ENCODE measurements at regions not wholly inside any gene's neighbourhood (a gene's known extent, or its start where the extent isn't known, plus 50 kb on each side); places are given as distances from the start of the nearest gene placed in this dataset.

GRCh38 chr6:4665489-4666417 lies 110.5 kb upstream of the CDYL start:
- TF ChIP-seq, protein P1, sequence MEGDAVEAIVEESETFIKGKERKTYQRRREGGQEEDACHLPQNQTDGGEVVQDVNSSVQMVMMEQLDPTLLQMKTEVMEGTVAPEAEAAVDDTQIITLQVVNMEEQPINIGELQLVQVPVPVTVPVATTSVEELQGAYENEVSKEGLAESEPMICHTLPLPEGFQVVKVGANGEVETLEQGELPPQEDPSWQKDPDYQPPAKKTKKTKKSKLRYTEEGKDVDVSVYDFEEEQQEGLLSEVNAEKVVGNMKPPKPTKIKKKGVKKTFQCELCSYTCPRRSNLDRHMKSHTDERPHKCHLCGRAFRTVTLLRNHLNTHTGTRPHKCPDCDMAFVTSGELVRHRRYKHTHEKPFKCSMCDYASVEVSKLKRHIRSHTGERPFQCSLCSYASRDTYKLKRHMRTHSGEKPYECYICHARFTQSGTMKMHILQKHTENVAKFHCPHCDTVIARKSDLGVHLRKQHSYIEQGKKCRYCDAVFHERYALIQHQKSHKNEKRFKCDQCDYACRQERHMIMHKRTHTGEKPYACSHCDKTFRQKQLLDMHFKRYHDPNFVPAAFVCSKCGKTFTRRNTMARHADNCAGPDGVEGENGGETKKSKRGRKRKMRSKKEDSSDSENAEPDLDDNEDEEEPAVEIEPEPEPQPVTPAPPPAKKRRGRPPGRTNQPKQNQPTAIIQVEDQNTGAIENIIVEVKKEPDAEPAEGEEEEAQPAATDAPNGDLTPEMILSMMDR (IDR thresholded peaks at IDR 0.05), result no peak
- H3K36me3 Mint-ChIP-seq, result no peaks in the 10 kb centered on the region
- H3K27me3 ChIP-seq (ENCODE audit: control insufficient read depth, insufficient read depth, low read length), result no peaks in the 10 kb centered on the region
- ATAC-seq, result no peak
- no peak for DNase-seq
- WGBS (ENCODE audit: insufficient coverage), result 73% methylated on average over 7 of the region's 7 CpGs
- no peak overlapping the region for H3K4me3 Mint-ChIP-seq
- no peaks in the 10 kb centered on the region for H3K9me3 Mint-ChIP-seq
- peaks cover 2 to 11% of the 10 kb centered on the region in 2 donors for H3K27me3 Mint-ChIP-seq (ENCODE audit: low read depth in 2 of 2)
- H3K27ac Mint-ChIP-seq, result no peak overlapping the region
- H3K4me1 Mint-ChIP-seq, result no peaks in the 10 kb centered on the region
- no peaks in the 10 kb centered on the region for H3K9me3 ChIP-seq (ENCODE audit: control insufficient read depth, insufficient read depth, low read length)
- H3K4me3 ChIP-seq (ENCODE audit: low read length), result no peak overlapping the region
- no peak overlapping the region for H3K27ac ChIP-seq (ENCODE audit: low read length)
- intact Hi-C loops (cut with micrococcal nuclease), result no loop called here
- no peaks in the 10 kb centered on the region for H3K36me3 ChIP-seq (ENCODE audit: control insufficient read depth, insufficient read depth, low read length)
- H3K4me1 ChIP-seq (ENCODE audit: control insufficient read depth, insufficient read depth, low read length), result no peaks in the 10 kb centered on the region

DNA sequence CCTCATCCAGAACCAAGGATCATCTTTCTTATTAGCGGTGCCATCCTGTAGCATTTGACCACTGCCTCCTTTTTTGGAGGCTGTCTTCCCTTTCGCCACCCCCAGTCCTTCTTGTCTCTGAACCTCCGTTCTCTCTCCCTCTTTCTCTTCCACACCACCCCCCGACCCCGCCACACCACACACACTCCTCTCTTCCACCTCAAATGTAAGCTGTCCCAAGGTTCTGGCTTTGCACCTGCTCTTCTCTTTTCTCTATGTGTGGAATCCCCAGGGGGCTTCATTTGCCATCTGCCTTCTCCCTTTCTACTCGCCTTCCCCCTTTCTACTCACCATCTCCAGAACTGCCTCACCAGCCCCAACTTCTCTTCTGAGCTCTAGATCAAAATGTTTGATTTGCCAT lies 111.3 kb upstream of the CDYL start:
- 89% methylated on average over 6 of the region's 6 CpGs for WGBS (ENCODE audit: insufficient coverage)

GRCh38 chr6:4664117-4664626 lies 112.0 kb upstream of the CDYL start:
- DNase-seq, result no peak
- H3K27ac Mint-ChIP-seq, result no peak overlapping the region
- H3K27ac ChIP-seq (ENCODE audit: low read length), result no peak overlapping the region
- H3K36me3 ChIP-seq (ENCODE audit: control insufficient read depth, insufficient read depth, low read length), result no peaks in the 10 kb centered on the region
- no peaks in the 10 kb centered on the region for H3K9me3 Mint-ChIP-seq
- no peaks in the 10 kb centered on the region for H3K4me1 Mint-ChIP-seq
- peaks cover 2 to 11% of the 10 kb centered on the region in 2 donors for H3K27me3 Mint-ChIP-seq (ENCODE audit: low read depth in 2 of 2)
- no peaks in the 10 kb centered on the region for H3K9me3 ChIP-seq (ENCODE audit: control insufficient read depth, insufficient read depth, low read length)
- TF ChIP-seq, protein P1 (IDR thresholded peaks at IDR 0.05), result no peak
- H3K4me3 Mint-ChIP-seq, result no peak overlapping the region
- ATAC-seq, result no peak
- no peaks in the 10 kb centered on the region for H3K27me3 ChIP-seq (ENCODE audit: control insufficient read depth, insufficient read depth, low read length)
- intact Hi-C loops (cut with micrococcal nuclease), result no loop called here
- no peak overlapping the region for H3K4me3 ChIP-seq (ENCODE audit: low read length)
- WGBS (ENCODE audit: insufficient coverage), result 85% methylated on average over 6 of the region's 7 CpGs
- no peaks in the 10 kb centered on the region for H3K4me1 ChIP-seq (ENCODE audit: control insufficient read depth, insufficient read depth, low read length)
- no peaks in the 10 kb centered on the region for H3K36me3 Mint-ChIP-seq

More for the DNA sequence above, 111.3 kb upstream of the CDYL start:
- no peak for DNase-seq
- no peaks in the 10 kb centered on the region for H3K27me3 ChIP-seq (ENCODE audit: control insufficient read depth, insufficient read depth, low read length)
- no peaks in the 10 kb centered on the region for H3K4me1 ChIP-seq (ENCODE audit: control insufficient read depth, insufficient read depth, low read length)
- Mint-ChIP-seq H3K36me3 (no peaks in the 10 kb centered on the region), H3K27ac (no peak overlapping the region), H3K4me1 (no peaks in the 10 kb centered on the region), H3K27me3 (ENCODE audit: low read depth in 2 of 2) (peaks cover 2 to 11% of the 10 kb centered on the region in 2 donors), H3K4me3 (no peak overlapping the region), H3K9me3 (no peaks in the 10 kb centered on the region)
- no peaks in the 10 kb centered on the region for H3K9me3 ChIP-seq (ENCODE audit: control insufficient read depth, insufficient read depth, low read length)
- ATAC-seq, result no peak
- no peak overlapping the region for H3K27ac ChIP-seq (ENCODE audit: low read length)
- no peaks in the 10 kb centered on the region for H3K36me3 ChIP-seq (ENCODE audit: control insufficient read depth, insufficient read depth, low read length)
- no peak overlapping the region for H3K4me3 ChIP-seq (ENCODE audit: low read length)
- TF ChIP-seq, protein P1 (IDR thresholded peaks at IDR 0.05), result no peak
- intact Hi-C loops (cut with micrococcal nuclease), result no loop called here
